ENCODE measurements at regions not wholly inside any gene's neighbourhood (a gene's known extent, or its start where the extent isn't known, plus 50 kb on each side); places are given as distances from the start of the nearest gene placed in this dataset.

DNA sequence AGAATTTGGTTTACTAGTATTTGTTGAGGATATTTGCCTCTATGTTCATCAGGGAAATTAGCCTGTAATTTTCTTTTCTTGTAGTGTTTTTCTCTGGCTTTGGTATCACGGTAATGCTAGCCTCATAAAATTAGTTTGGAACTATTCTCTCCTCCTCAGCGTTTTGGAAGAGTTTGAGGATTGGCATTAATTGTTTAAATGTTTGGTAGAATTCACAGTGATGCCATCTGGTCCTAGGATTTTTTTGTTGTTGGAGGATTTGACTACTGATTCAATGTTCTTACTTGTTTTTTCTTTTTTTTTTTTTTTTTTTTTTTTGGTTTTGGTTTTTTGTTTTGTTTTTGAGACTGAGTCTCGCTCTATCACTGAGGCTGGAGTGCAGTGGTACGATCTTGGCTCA lies 156.2 kb upstream of the BTBD3 start:
- no peak for TF ChIP-seq CTCF (IDR thresholded peaks at IDR 0.05; ENCODE audit: insufficient read depth, low read depth, low read length, missing control alignments)
- no peak for DNase-seq (ENCODE audit: low read depth)

GRCh38 chr20:11766961-11767360 lies 150.7 kb upstream of the BTBD3 start:
- peak; percentile 24 for DNase-seq (ENCODE audit: low read depth)
- TF ChIP-seq CTCF (IDR thresholded peaks at IDR 0.05; ENCODE audit: insufficient read depth, low read depth, low read length, missing control alignments), result no peak
- H3K4me3 ChIP-seq (ENCODE audit: low read length), result no peak overlapping the region

More for the DNA sequence above, 156.2 kb upstream of the BTBD3 start:
- no peak overlapping the region for H3K4me3 ChIP-seq (ENCODE audit: low read length)

DNA sequence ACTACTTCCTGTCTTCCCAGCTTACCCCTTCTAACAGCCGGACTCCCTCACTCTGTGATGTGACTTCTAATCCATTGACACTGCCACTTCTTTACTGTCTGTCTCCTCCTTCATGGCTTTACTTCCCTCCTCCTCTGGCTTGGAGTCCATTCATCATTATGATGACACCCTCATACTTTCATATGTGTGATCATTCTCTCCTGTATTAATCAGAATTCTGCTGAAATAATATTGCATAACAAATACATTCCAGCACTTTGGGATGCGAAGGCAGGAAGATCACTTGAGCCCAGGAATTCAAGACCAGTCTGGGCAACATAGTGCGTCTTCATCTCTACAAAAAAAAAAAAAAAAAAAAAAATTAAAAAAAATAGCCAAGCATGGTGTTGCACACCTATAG lies 147.9 kb upstream of the BTBD3 start:
- no peak for TF ChIP-seq CTCF (IDR thresholded peaks at IDR 0.05; ENCODE audit: insufficient read depth, low read depth, low read length, missing control alignments)
- no peak overlapping the region for H3K4me3 ChIP-seq (ENCODE audit: low read length)
- peak; percentile 74 for DNase-seq (ENCODE audit: low read depth)

DNA sequence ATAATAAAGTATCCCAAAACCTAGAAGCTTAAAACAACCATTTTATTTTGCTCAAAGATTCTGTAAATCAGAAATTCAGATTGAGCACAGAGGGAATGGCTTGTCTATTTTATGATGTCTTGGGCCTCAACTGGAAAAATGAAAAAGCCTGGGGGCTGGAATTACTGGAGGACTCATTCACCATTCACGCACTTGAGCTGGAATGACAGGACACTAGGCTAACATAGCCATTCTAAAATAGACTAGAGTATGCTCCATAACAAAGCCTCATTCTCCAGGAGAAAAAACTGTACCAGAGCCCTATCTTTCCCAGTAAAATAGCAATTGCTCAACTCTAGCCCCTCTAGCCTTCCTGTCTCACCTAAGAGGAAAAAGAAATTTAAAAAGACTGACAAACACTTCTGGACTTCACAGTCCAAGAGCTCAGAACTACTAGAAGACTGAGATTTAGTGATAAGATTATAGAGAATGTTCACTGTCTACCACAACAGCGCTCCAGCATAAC lies 145.4 kb upstream of the BTBD3 start:
- no peak for DNase-seq (ENCODE audit: low read depth)
- no peak for TF ChIP-seq CTCF (IDR thresholded peaks at IDR 0.05; ENCODE audit: insufficient read depth, low read depth, low read length, missing control alignments)
- H3K4me3 ChIP-seq (ENCODE audit: low read length), result no peak overlapping the region

DNA sequence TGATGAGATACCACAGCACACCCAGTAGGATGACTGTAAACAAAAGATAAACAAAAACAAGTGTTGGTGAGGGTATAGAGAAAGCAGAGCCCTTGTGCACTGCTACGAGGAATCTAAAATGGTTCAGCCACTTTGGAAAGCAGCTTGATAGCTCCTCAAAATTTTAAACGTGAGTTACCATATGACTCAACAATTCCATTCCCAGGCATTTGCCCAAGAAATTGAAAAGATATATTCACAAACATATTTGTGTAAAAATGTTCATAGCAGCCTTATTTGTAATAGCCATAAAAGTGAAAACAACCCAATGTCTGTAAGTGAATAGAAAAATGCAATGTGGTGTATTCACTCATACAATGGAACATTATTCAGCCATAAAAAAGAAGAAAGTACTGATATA lies 141.0 kb upstream of the BTBD3 start:
- TF ChIP-seq CTCF (IDR thresholded peaks at IDR 0.05; ENCODE audit: insufficient read depth, low read depth, low read length, missing control alignments), result no peak
- DNase-seq (ENCODE audit: low read depth), result no peak
- H3K4me3 ChIP-seq (ENCODE audit: low read length), result no peak overlapping the region

DNA sequence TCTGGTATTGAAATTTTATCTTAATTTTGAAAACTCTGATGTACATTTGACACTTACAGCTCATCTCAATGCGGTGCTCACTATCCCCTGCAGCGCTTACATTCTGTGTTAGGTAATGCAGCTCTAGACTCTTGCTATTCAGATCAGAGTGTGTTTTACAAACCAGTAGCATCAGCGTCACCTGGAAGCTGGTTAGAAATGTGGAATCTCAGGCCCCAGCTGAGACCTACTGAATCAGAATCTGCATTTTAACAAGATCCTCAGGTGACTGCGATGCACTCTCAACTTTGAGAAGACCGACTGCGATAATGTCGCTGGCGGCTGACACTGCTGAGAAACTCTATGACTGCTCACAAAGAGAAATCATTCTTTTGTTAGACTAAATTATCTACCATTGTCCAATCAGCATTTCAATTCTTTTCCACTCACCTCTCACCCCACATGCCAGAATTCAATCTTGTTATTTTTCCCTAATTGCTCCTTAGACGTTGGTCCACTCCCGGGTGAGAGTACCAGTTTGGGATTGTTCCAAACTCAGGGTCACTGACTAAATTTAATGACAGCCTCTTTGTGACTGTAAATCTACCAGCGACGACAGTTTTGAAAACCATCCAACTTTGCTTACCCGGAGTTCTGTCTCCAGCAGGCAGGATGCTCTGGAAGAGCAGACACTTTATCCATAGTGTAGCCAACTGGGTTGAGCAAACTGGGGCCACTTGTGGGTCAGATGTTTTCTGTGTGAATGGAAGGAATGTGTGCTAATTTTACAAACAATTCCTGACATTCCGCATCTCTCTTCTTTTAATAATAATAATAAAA lies 140.1 kb upstream of the BTBD3 start:
- TF ChIP-seq CTCF (IDR thresholded peaks at IDR 0.05; ENCODE audit: insufficient read depth, low read depth, low read length, missing control alignments), result no peak
- H3K4me3 ChIP-seq (ENCODE audit: low read length), result no peak overlapping the region
- no peak for DNase-seq (ENCODE audit: low read depth)

DNA sequence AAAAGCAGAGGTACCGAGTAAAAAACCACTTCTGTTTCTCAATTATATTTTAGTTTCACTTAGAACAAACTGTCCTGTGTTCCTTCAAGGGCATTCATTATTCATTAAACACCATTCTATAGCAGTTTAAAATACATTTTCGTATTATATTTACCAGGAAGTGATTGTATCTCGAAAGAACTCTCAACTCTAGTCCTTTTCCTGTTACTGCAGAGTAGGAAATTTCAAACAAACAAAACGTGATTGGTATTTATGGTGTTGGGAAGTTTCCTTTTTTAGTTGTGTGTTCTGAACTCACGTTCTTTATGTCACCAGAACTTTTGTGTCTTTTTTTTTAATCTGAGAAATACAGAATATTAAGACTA lies 139.5 kb upstream of the BTBD3 start:
- no peak overlapping the region for H3K4me3 ChIP-seq (ENCODE audit: low read length)
- no peak for DNase-seq (ENCODE audit: low read depth)
- no peak for TF ChIP-seq CTCF (IDR thresholded peaks at IDR 0.05; ENCODE audit: insufficient read depth, low read depth, low read length, missing control alignments)

Measured in epithelial cell of esophagus (primary cell).